Nephron progenitor cell (in vitro differentiated cells): ENCODE measurements at regions not wholly inside any gene's neighbourhood (a gene's known extent, or its start where the extent isn't known, plus 50 kb on each side); places are given as distances from the start of the nearest gene placed in this dataset.
"Not testable (repeated sequence)": the region's sequence is repeated elsewhere in the genome, so short reads cannot be mapped to it uniquely, and the experiment has no call there.

ENCODE experiments used
- DNase-seq: peaks from one replicate; pipeline ENCODE4 v3.0.0; 2021
- H3K27ac Mint-ChIP-seq: 2 replicates; pipeline ENCODE4 v1.8.0; 2021; ENCODE audit warnings: mild to moderate bottlenecking, moderate library complexity, mixed read lengths
- H3K27me3 Mint-ChIP-seq: 2 replicates; pipeline ENCODE4 v1.8.0; 2021; ENCODE audit warnings: mild to moderate bottlenecking, low read depth, mixed read lengths; ENCODE audit not compliant: poor library complexity
- H3K36me3 Mint-ChIP-seq: 2 replicates; pipeline ENCODE4 v1.8.0; 2021; ENCODE audit warnings: low read depth, mixed read lengths
- H3K4me1 Mint-ChIP-seq: 2 replicates; pipeline ENCODE4 v1.8.0; 2021; ENCODE audit warnings: mixed read lengths
- H3K4me3 Mint-ChIP-seq: 2 replicates; pipeline ENCODE4 v1.8.0; 2021; ENCODE audit warnings: mild to moderate bottlenecking, moderate library complexity, mixed read lengths
- H3K9me3 Mint-ChIP-seq: 2 replicates; pipeline ENCODE4 v1.8.0; 2021; ENCODE audit warnings: mild to moderate bottlenecking, moderate library complexity, mixed read lengths
- CTCF ChIP-seq: fragments of 200-600 bp; sonication (generic); IDR thresholded peaks from 2 replicates; pipeline ENCODE4 v1.5.0; 2021; ENCODE audit warnings: antibody characterized with exemption

GRCh38 chr18:71238974-71239624 is 950.3 kb downstream of the SOCS6 start:
- DNase-seq: no peak
- peaks cover 7% of the 10 kb centered on the region for H3K4me1 Mint-ChIP-seq
- H3K4me3 Mint-ChIP-seq: no peak overlapping the region
- peaks cover 13% of the 10 kb centered on the region for H3K27me3 Mint-ChIP-seq
- no peaks in the 10 kb centered on the region for H3K36me3 Mint-ChIP-seq
- no peaks in the 10 kb centered on the region for H3K9me3 Mint-ChIP-seq
- TF ChIP-seq CTCF: no peak
- no peak overlapping the region for H3K27ac Mint-ChIP-seq

- no peak for TF ChIP-seq CTCF
- Mint-ChIP-seq H3K4me1 (peaks cover 7% of the 10 kb centered on the region), H3K27me3 (peaks cover 13% of the 10 kb centered on the region), H3K36me3 (no peaks in the 10 kb centered on the region), H3K27ac (no peak overlapping the region), H3K9me3 (no peaks in the 10 kb centered on the region), H3K4me3 (no peak overlapping the region)
- no peak for DNase-seq
Measured at GRCh38 chr18:71237641-71238040, 948.8 kb downstream of the SOCS6 start.

- no peak for TF ChIP-seq CTCF
- Mint-ChIP-seq H3K27ac (no peak overlapping the region), H3K36me3 (no peaks in the 10 kb centered on the region), H3K4me3 (no peak overlapping the region), H3K27me3 (peaks cover 13% of the 10 kb centered on the region), H3K9me3 (no peaks in the 10 kb centered on the region), H3K4me1 (no peaks in the 10 kb centered on the region)
- no peak for DNase-seq
Measured at GRCh38 chr18:71233177-71233576, 944.3 kb downstream of the SOCS6 start.

- H3K4me1 Mint-ChIP-seq: no peaks in the 10 kb centered on the region
- H3K36me3 Mint-ChIP-seq: no peaks in the 10 kb centered on the region
- peaks cover 3% of the 10 kb centered on the region for H3K9me3 Mint-ChIP-seq
- no peak for DNase-seq
- no peak for TF ChIP-seq CTCF
- H3K4me3 Mint-ChIP-seq: no peak overlapping the region
- no peak overlapping the region for H3K27ac Mint-ChIP-seq
- H3K27me3 Mint-ChIP-seq: peaks cover 3% of the 10 kb centered on the region
Measured at GRCh38 chr18:71223486-71223885, 934.6 kb downstream of the SOCS6 start.

- Mint-ChIP-seq H3K36me3 (no peaks in the 10 kb centered on the region), H3K27ac (no peak overlapping the region), H3K27me3 (peaks cover 3% of the 10 kb centered on the region), H3K4me3 (no peak overlapping the region), H3K4me1 (no peaks in the 10 kb centered on the region), H3K9me3 (no peaks in the 10 kb centered on the region)
- no peak for DNase-seq
- no peak for TF ChIP-seq CTCF
Measured at GRCh38 chr18:71221405-71221804, 932.6 kb downstream of the SOCS6 start.

GRCh38 chr18:71212739-71213138 is 923.9 kb downstream of the SOCS6 start:
- H3K36me3 Mint-ChIP-seq, H3K27me3 Mint-ChIP-seq, H3K27ac Mint-ChIP-seq, DNase-seq, H3K4me3 Mint-ChIP-seq, H3K9me3 Mint-ChIP-seq, H3K4me1 Mint-ChIP-seq: not testable (repeated sequence)
